Right atrium auricular region (tissue), 2 donors: ENCODE measurements at regions not wholly inside any gene's neighbourhood (a gene's known extent, or its start where the extent isn't known, plus 50 kb on each side); places are given as distances from the start of the nearest gene placed in this dataset.
A peak's percentile ranks its signal among the peaks of the same experiment; 100 is the strongest.

Experiments used
- DNase-seq: peaks from one replicate; pipeline ENCODE4 v3.0.0-alpha.2; 2019; ENCODE audit warnings: low spot score
- H3K27ac ChIP-seq, 2 donors: fragments of 200-600 bp; sonication (generic); 1 replicate in 1 of 2; 2 replicates in 1 of 2; pipeline ENCODE4 v1.5.1; 2016 to 2019
- H3K27me3 ChIP-seq, 2 donors: fragments of 200-600 bp; sonication (generic); one replicate each; pipeline versions ENCODE4 v1.5.1 to v1.6.0; 2017 to 2019
- H3K36me3 ChIP-seq: fragments of 200-600 bp; sonication (generic); one replicate; pipeline ENCODE4 v1.5.1; 2016
- H3K4me1 ChIP-seq, 2 donors: fragments of 200-600 bp; sonication (generic); one replicate each; pipeline versions ENCODE4 v1.5.1 to v1.6.0; 2017 to 2019
- H3K4me3 ChIP-seq, 2 donors: fragments of 200-600 bp; sonication (generic); 1 replicate in 1 of 2; 2 replicates in 1 of 2; pipeline ENCODE4 v1.5.1; 2017 to 2019; ENCODE audit warnings: mild to moderate bottlenecking in 1 of 2, moderate library complexity in 1 of 2
- H3K9me3 ChIP-seq, 2 donors: fragments of 200-600 bp; sonication (generic); one replicate each; pipeline ENCODE4 v1.5.1; 2019
- TF ChIP-seq, protein P1 (sequence below), 2 donors: fragments of 200-600 bp; sonication (generic); IDR thresholded peaks; one replicate each; pipeline ENCODE4 v1.5.1; 2019; ENCODE audit warnings: antibody characterized with exemption in 2 of 2

DNA sequence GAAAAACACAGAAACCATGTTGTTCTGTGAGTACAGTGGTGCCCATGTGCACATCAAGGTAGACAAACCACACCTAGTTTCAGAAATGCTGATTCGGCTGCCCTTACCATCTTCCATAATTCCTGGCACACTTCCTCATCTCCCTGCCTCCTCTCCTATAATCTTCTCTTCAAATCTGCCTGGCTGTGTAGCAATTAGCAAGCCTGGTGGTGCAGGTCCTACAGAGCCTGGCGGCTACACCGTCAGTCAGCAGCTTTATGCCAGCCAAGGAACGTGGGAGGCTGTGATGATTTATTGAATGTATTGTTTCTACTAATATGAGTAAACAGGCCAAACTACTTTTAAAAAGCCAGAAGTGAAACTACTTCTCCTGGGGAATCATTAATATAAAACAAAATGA, 106.8 kb downstream of the SEMA6D start:
- Histone ChIP-seq H3K4me1 (peaks cover 0 to 14% of the 10 kb centered on the region in 2 donors), H3K27me3 (no peaks in the 10 kb centered on the region), H3K36me3 (no peaks in the 10 kb centered on the region), H3K4me3 (no peak overlapping the region), H3K27ac (no peak overlapping the region), H3K9me3 (no peaks in the 10 kb centered on the region)
- TF ChIP-seq, protein P1, sequence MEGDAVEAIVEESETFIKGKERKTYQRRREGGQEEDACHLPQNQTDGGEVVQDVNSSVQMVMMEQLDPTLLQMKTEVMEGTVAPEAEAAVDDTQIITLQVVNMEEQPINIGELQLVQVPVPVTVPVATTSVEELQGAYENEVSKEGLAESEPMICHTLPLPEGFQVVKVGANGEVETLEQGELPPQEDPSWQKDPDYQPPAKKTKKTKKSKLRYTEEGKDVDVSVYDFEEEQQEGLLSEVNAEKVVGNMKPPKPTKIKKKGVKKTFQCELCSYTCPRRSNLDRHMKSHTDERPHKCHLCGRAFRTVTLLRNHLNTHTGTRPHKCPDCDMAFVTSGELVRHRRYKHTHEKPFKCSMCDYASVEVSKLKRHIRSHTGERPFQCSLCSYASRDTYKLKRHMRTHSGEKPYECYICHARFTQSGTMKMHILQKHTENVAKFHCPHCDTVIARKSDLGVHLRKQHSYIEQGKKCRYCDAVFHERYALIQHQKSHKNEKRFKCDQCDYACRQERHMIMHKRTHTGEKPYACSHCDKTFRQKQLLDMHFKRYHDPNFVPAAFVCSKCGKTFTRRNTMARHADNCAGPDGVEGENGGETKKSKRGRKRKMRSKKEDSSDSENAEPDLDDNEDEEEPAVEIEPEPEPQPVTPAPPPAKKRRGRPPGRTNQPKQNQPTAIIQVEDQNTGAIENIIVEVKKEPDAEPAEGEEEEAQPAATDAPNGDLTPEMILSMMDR (IDR thresholded peaks at IDR 0.05), result no peak
- no peak for DNase-seq

DNA sequence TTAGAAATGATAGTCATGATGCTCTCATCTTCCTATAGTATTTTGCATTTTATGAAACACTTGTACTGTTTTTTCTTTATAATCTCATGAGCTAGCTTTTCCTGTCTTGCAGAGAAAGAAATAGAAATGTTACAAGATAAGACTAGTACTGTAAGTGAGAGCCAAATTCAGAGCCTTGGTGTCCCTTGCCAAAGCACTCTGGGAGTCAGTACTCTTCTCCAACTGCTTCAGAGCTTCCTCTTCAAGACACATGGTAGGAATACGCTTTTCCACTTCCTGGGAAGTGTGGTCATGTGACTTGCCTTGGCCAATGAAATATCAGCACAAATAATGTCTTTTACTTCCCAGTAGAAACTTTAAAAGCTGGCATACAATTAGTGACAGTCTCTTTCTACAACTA, 112.4 kb downstream of the SEMA6D start:
- TF ChIP-seq, protein P1 (IDR thresholded peaks at IDR 0.05), result no peak

DNA sequence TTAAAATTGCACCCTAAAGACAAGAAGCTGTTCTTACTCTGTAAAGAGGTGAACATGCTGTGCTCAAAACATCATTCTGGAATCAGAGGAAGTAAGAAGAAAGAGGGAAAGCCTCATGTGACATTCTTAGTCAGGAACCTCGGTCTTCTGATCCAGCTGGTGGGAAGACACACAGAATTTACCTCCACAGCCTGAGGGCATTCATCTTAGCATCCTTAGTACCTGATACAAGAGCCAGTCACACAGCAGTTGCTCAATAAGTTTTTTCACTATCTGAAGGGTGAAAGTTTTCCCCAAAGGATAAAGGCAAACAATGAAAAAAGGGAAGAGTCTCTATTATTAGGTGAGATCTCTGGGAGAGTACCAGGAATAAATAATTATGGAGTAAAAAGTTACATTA, 116.8 kb downstream of the SEMA6D start:
- Histone ChIP-seq H3K9me3 (no peaks in the 10 kb centered on the region), H3K4me1 (no peaks in the 10 kb centered on the region), H3K27me3 (no peaks in the 10 kb centered on the region), H3K4me3 (no peak overlapping the region), H3K27ac (no peak overlapping the region), H3K36me3 (no peaks in the 10 kb centered on the region)
- TF ChIP-seq, protein P1 (IDR thresholded peaks at IDR 0.05), result no peak
- no peak for DNase-seq

More for the DNA sequence above, 112.4 kb downstream of the SEMA6D start:
- Histone ChIP-seq H3K36me3 (no peaks in the 10 kb centered on the region), H3K27me3 (no peaks in the 10 kb centered on the region), H3K27ac (no peak overlapping the region), H3K4me3 (no peak overlapping the region), H3K9me3 (no peaks in the 10 kb centered on the region), H3K4me1 (no peaks in the 10 kb centered on the region)
- DNase-seq, result no peak

DNA sequence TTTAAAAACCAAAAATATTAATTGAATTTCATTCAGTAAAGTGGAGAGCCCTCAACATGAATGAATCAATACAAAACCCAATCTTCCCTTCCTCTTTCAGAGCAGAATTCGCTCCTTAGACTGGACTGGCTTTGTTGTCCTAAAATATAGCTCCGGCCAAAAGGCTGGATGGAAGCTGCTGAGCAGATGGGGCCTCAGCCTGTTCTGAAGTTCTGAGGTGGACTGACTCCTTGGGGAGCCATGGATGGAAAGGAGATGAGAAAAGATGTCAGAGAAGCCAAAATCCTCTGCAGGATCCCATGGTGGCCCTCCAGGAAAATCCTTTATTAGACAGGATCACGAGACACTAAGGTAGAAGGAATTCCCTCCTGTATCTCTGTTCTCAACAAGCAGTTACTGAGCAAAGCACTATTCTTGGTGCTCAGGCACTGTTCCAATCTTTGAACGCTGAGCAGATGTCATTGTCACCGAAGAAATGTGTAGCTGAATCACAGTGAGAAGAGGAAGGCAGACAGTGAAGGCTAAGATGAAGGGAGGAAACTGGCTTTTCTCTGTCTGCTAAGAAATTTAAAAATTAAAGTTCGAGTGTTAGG, 122.0 kb downstream of the SEMA6D start:
- H3K36me3 ChIP-seq, result no peaks in the 10 kb centered on the region
- H3K27me3 ChIP-seq, result no peaks in the 10 kb centered on the region
- TF ChIP-seq, protein P1 (IDR thresholded peaks at IDR 0.05), result no peak
- peaks cover 0 to 4% of the 10 kb centered on the region in 2 donors for H3K4me1 ChIP-seq
- peak overlapping the region in 1 of 2 donors; percentile 19 for H3K27ac ChIP-seq
- H3K9me3 ChIP-seq, result no peaks in the 10 kb centered on the region
- no peak for DNase-seq
- H3K4me3 ChIP-seq, result no peak overlapping the region

DNA sequence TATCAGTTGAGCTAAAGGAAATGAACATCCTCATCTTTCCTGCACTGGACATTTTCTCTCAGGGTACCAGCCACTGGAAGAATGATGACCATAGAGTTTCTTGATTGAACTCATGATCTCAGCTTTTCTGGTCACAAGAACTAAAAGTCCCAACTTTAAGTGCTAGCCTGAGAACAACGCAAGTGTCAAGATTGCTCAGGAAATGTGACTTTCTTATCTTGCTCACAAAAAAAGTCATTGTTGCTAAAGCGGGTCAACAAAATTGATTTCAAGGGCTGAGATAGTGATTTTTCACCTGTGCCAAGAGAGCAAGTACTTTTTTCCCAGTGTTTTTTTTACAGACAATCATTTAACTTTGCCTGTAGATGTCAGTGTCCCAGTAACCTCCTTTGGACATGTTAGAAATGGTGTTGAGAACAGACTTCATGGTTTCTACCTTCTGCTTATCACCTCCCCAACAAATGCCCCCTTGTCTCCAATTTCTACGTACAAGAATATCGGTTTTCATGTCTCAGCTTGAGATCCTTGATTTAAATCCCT, 125.9 kb downstream of the SEMA6D start:
- Histone ChIP-seq H3K9me3 (no peaks in the 10 kb centered on the region), H3K27me3 (no peaks in the 10 kb centered on the region), H3K4me3 (no peak overlapping the region), H3K4me1 (peaks cover 0 to 4% of the 10 kb centered on the region in 2 donors), H3K27ac (no peak overlapping the region), H3K36me3 (no peaks in the 10 kb centered on the region)
- DNase-seq, result no peak
- TF ChIP-seq, protein P1 (IDR thresholded peaks at IDR 0.05), result no peak

DNA sequence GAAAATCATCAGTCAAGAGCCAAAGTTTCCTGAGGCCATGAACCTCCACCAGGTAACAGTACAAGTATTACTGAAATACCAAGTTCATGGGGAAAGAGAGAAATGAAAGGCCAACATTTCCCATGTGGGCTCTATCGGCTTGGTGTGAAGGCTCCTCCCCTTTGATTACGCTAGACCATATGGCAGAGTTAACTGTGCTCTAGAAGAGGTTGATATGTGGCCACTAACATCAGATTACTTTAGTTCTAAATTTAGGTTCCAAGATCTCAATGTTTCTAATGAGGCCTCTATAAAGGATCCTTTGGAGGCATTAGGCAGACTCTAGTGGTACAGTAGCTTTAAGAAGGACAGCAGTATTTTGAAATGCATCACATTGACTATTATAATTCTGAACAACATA, 127.1 kb downstream of the SEMA6D start:
- Histone ChIP-seq H3K4me3 (no peak overlapping the region), H3K36me3 (no peaks in the 10 kb centered on the region), H3K27ac (no peak overlapping the region), H3K27me3 (no peaks in the 10 kb centered on the region), H3K4me1 (peaks cover 0 to 4% of the 10 kb centered on the region in 2 donors), H3K9me3 (no peaks in the 10 kb centered on the region)
- no peak for DNase-seq
- TF ChIP-seq, protein P1 (IDR thresholded peaks at IDR 0.05), result no peak
